GM12864 (cell line): ENCODE measurements at regions not wholly inside any gene's neighbourhood (a gene's known extent, or its start where the extent isn't known, plus 50 kb on each side); places are given as distances from the start of the nearest gene placed in this dataset.

ENCODE experiments used
- DNase-seq: peaks from one replicate; pipeline ENCODE4 v3.0.0-alpha.2; 2011; ENCODE audit warnings: low read depth
- H3K4me3 ChIP-seq: 2 replicates; pipeline ENCODE4 v1.5.1; 2011; ENCODE audit warnings: mild to moderate bottlenecking, low read depth, low read length, control low read depth
- CTCF ChIP-seq: IDR thresholded peaks from 2 replicates; pipeline ENCODE4 v1.5.1; 2011; ENCODE audit warnings: low read depth, mild to moderate bottlenecking, moderate library complexity, low read length, control low read depth, inconsistent platforms; ENCODE audit errors: missing control alignments

GRCh38 chr12:28050606-28051005 lies 78.1 kb upstream of the PTHLH start:
- no peak for TF ChIP-seq CTCF
- no peak overlapping the region for H3K4me3 ChIP-seq
- no peak for DNase-seq

- TF ChIP-seq CTCF, result no peak
- DNase-seq, result no peak
- no peak overlapping the region for H3K4me3 ChIP-seq
Measured at GRCh38 chr12:28051516-28052354, 79.2 kb upstream of the PTHLH start.

- no peak overlapping the region for H3K4me3 ChIP-seq
- DNase-seq, result no peak
- no peak for TF ChIP-seq CTCF
Measured at GRCh38 chr12:28053564-28053963, 81.0 kb upstream of the PTHLH start.

- H3K4me3 ChIP-seq, result no peak overlapping the region
- no peak for TF ChIP-seq CTCF
- DNase-seq, result no peak
Measured at GRCh38 chr12:28054583-28054982, 82.0 kb upstream of the PTHLH start.

GRCh38 chr12:28057856-28058615 lies 85.5 kb upstream of the PTHLH start:
- DNase-seq, result no peak
- TF ChIP-seq CTCF, result no peak
- no peak overlapping the region for H3K4me3 ChIP-seq

GRCh38 chr12:28059220-28059619 lies 86.7 kb upstream of the PTHLH start:
- TF ChIP-seq CTCF, result no peak

More at GRCh38 chr12:28059220-28059619, 86.7 kb upstream of the PTHLH start:
- H3K4me3 ChIP-seq, result no peak overlapping the region
- DNase-seq, result no peak
